ENCODE measurements at regions not wholly inside any gene's neighbourhood (a gene's known extent, or its start where the extent isn't known, plus 50 kb on each side); places are given as distances from the start of the nearest gene placed in this dataset.
A peak's percentile ranks its signal among the peaks of the same experiment; 100 is the strongest.
"Not testable (repeated sequence)": the region's sequence is repeated elsewhere in the genome, so short reads cannot be mapped to it uniquely, and the experiment has no call there.

- DNase-seq, result no peak
Observed at GRCh38 chr2:183946193-183946592, 652.1 kb upstream of the ZNF804A start.

GRCh38 chr2:183948861-183949260 is 649.5 kb upstream of the ZNF804A start:
- DNase-seq, result peak; percentile 70

DNA sequence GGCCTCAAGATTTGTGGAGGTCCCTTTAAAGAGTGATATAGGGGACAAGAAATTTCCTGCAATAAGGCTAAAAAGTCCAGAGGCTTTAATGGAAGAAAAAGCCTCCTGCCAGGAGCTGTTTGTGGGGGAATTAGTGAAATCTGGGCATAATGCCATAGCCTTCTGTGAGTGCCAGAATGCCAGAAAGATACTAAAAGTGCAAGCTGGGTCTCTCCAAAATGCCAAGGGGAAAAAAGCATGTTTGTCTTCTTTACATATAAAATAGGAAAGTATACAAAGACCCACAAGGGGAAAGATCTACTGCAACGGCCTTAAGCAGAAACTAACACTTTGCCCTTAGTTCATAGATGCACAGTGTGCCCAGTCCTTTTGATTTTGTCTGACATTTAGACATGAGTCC is 647.7 kb upstream of the ZNF804A start:
- peak; percentile 19 for DNase-seq

DNA sequence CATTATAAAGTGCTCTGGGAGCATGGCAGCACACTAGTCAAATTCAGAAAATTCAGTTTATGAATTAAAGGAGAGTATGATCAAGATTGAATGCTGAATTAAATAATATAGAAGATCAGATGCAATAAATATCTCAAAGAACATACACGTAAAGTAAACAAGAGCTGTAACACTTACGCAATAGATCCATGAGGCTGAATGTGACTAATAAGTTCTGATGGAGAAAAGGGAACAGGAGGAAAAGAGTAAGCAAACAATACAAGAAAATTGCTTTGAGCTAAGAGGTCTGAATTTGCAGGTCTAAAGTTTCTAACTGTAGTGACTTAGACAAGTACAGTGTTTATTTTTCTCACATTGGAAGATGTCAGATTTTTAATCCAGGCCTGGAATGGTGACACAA is 646.7 kb upstream of the ZNF804A start:
- DNase-seq, result no peak

DNA sequence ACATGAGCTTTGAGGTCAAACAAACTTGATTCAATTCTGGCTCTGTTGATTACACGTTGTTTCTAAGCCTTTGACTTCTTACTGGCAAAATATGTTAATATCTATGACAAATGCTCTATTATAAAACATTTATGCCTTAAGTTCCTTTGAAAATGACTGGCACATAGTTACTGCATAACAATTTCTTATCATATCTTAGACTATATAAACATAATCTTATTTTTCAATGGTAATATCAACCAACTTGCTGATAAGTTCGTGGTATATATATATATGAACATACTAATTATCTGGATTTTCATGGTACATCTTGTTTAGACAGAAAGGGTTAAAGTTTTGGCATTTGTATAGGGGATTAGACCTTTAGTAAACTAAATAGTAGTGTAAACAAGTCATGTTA is 645.6 kb upstream of the ZNF804A start:
- DNase-seq, result no peak

DNA sequence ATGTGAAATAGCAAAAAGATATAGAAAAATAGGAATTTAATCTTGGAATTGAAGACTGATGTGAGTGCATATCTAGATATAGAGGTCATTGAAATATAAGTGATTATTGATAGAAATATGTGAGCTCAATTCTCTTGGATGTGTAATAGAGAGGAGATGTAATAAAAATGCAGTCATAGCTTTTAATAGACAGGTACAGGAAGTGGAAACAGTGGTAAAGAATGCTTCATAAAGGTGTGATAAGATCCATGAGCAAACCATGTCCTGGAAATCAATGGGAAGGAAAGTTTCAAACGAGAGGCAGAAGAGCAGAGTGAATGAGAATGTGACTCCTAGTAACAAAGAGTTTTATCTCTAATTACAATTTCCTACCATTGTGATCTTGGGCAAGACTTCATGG is 634.7 kb upstream of the ZNF804A start:
- no peak for DNase-seq

GRCh38 chr2:183964565-183964964 is 633.8 kb upstream of the ZNF804A start:
- no peak for DNase-seq

- DNase-seq, result no peak
Observed at GRCh38 chr2:183967756-183968155, 630.6 kb upstream of the ZNF804A start.

DNA sequence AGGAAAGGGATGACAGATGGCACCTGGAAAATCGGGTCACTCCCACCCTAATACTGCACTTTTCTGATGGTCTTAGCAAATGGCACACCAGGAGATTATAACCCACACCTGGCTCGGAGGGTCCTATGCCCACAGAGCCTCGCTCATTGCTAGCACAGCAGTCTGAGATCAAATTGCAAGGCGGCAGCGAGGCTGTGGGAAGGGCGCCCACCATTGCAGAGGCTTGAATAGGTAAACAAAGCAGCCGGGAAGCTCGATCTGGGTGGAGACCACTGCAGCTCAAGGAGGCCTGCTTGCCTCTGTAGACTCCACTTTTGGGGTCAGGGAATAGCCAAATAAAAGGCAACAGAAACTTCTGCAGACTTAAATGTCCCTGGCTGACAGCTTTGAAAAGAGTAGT is 622.7 kb upstream of the ZNF804A start:
- not testable (repeated sequence) for DNase-seq

GRCh38 chr2:183984871-183985270 is 613.5 kb upstream of the ZNF804A start:
- DNase-seq, result no peak

DNA sequence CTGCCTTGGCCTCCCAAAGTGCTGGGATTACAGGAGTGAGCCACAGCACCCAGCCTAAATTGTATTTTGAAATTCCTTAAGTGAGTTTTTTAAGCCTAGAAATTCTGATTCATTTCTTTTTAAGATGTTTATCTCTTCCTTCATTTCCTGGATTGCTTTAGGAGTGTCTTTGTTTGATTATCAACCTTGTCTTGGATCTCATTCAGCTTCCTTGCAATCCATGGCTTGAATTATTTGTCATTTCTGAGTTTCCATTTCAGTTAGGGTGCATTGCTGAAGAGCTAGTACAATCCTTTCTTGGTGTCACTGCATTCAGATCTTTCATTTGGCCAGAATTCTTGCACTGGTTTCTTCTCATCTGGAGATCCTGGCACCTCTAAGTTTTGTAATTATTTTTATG is 606.4 kb upstream of the ZNF804A start:
- DNase-seq, result no peak

DNA sequence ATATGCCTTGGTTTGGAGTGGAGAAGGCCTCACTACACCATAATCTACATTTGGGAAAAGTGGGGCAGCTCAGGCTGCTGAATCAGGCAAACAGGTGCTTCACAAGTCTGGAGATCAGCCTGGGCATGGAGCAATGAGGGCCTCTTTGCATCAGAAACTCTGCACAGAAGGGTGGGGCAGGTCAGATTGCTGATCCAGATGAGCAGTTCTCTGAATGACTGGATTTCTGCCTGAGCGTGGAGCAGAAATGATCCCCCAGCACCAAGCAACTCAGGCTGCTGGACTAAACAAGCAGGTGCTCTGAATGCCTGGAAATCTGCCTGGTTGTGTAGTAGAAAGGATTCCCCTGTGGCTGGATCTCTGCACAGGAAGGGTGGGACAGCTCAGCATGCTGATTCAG is 605.3 kb upstream of the ZNF804A start:
- no peak for DNase-seq

DNA sequence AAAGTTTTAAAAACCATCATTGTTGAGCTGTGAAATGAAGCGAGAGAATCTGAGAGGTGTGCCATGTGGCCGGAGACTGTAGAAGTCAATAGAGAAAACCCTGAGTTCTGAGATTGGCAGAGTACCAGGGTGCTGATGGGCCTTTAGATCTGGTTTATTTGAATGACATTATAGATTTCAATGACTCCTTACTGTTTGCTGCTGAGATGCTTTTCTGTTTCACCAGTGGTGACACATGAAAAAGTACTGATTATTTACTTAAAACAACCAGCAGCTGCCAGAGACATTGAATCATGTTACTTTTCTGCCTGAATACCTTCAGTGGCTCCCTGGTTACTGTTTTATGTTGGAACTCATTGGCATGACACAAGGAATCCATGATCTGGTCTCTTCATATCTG is 602.7 kb upstream of the ZNF804A start:
- peak; percentile 46 for DNase-seq

- DNase-seq, result peak; percentile 61
Observed at GRCh38 chr2:183996825-183997793, 601.2 kb upstream of the ZNF804A start.

DNA sequence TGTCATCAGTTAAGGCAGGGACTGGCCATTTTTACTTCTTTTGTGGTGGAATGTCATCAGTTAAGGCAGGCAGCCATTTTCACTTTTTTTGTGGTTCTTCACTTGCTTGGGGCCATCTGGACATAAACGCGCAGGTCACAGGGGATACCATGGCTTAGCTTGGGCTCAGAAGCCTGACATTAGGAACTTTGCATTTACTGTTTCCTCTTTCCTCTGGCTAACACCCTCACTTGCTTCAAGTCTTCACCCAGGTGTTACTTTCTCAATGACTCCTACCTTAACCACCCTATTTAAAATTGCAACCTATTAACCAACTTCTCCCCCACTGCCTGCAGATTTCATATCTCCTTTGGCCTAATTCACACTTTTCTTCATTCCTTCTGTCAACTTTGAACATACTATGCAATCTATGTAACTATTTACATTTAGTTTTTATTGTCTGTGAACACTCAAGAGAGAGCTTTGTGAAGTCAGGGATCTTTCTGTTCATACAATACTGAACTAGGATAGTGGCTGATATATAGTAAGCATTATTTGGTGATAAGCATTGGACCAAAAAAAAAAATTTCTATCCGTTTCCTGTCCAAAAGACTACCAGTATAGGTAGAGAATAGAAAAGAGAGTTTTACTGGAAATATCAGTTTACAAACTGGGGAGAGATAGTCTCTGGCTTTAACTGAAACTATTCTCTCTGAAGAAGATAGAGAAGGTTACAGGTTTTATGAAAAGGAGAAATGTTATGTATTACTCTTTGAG is 600.1 kb upstream of the ZNF804A start:
- no peak for DNase-seq

- DNase-seq, result no peak
Observed at GRCh38 chr2:183998797-183999190, 599.5 kb upstream of the ZNF804A start.

- DNase-seq, result no peak
Observed at GRCh38 chr2:184004289-184004947, 593.9 kb upstream of the ZNF804A start.

DNA sequence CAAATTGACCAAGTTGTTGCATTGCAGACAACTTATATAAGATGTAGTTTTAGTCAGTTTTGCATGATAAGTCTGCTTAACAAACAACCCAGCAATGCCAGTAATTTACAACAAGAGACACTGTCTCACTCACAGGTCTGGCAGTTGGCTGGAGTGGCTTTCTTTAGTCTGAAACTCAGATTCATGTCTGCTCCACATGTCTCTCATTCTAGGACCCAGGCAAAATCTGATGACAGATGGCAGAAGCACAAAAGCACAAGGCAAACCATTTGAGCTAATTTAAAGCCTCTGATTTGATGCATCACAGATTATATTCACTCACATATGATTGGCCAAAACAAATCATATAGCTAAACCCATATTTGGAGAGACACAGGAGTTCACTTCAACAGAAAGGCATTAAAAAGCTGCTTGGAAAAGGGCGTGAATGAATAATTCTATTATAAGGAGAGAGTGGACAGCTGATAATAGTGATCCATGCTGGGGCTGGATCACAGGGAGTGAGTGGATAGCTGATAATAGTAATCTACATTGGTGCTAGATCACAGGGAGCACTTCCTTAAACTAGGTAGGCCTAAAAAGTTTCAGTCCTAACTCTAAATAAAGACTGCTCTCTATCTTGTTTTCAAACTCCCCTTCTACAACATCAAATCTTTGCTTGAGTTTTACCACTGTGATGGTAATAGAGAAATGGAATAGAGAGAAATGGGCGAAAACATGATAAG is 593.2 kb upstream of the ZNF804A start:
- DNase-seq, result no peak

- no peak for DNase-seq
Observed at GRCh38 chr2:184006998-184007397, 591.3 kb upstream of the ZNF804A start.

- DNase-seq, result no peak
Observed at GRCh38 chr2:184026961-184027360, 571.4 kb upstream of the ZNF804A start.

- DNase-seq, result no peak
Observed at GRCh38 chr2:184030245-184030644, 568.1 kb upstream of the ZNF804A start.

DNA sequence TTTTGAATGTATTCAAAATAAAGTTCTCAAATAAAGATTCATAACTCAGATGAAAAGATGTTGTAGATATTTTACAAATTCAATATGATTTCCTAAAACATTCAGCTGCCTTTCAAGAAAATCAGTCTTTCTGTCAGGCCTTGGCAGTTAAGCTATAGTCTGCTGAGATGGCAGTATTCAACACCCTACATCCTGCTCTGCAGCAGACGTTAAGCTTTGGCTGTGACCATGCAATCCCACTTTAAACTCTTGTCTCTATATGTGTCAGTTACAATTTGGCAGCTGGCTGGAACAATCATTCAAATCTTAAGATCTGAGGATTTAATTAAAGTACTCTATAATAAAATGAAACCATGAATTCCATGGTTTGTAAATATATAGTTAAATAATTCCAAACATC is 567.3 kb upstream of the ZNF804A start:
- DNase-seq, result no peak

Measured in NCI-H2081 treated with DMSO at 0.1 percent for 48 hours (cell line).